ENCODE measurements at regions not wholly inside any gene's neighbourhood (a gene's known extent, or its start where the extent isn't known, plus 50 kb on each side); places are given as distances from the start of the nearest gene placed in this dataset.

GRCh38 chr10:61169294-61169693 is 225.3 kb upstream of the RHOBTB1 start:
- TF ChIP-seq CTCF (IDR thresholded peaks at IDR 0.05) (no peak), POLR2A (IDR thresholded peaks at IDR 0.05) (no peak), POLR2AphosphoS5 (IDR thresholded peaks at IDR 0.05; ENCODE audit: insufficient read depth in 1 of 2, low read depth in 1 of 2) (no peak)

Measured in vagina (tissue), 2 donors.